ENCODE measurements at regions not wholly inside any gene's neighbourhood (a gene's known extent, or its start where the extent isn't known, plus 50 kb on each side); places are given as distances from the start of the nearest gene placed in this dataset.
"Not testable (repeated sequence)": the region's sequence is repeated elsewhere in the genome, so short reads cannot be mapped to it uniquely, and the experiment has no call there.

DNA sequence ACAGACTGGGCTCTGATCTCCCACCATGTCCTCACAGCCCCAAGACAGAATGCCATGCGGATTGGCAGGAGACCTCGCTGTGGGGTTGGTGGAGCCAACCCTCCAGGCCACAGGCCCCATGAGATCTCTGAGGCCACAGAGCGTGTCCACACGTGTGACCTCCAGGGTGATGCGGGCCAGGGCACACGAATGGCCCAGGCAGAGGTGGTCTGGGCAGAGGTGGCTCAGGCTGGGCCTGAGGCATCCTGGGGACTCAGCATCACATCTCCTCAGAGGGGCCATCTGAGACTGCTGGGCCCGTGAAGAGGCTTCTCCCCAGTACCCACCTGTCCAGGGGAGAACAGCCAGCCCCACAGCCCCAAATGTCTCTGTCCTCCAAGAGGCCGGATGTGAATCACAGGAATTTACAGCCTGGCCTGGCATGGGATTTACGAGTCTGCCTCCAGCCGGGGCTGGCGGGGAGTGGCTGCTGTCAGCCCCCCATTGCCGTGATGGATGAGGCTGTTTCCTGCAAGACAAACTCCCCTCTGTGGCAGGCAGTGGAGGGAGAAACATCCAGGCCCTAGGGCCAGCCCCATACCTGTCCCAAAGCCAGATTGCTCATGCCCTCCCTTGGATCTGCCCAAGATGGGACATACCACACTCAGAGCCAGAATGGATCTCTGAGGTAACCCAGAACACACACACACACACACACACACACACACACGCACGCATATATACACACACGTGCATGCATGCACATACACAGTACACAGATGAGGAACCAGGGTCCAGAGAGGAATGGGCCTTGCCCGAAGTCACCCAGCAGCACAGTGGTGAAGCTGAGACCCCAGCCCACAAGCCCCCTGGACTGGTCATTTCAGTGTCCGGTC, 208.3 kb downstream of the TBC1D2B start:
- no peak for DNase-seq
- H3K27me3 Mint-ChIP-seq = no peaks in the 10 kb centered on the region
- no peak overlapping the region for H3K27ac ChIP-seq (ENCODE audit: low read depth, low read length)
- no peaks in the 10 kb centered on the region for H3K9me3 Mint-ChIP-seq
- no peaks in the 10 kb centered on the region for H3K9me3 ChIP-seq (ENCODE audit: low read length)
- H3K4me3 ChIP-seq (ENCODE audit: low read length) = no peak overlapping the region
- H3K4me1 Mint-ChIP-seq = no peaks in the 10 kb centered on the region
- POLR2A ChIA-PET = no interaction called here
- CTCF ChIA-PET = no interaction called here
- H3K36me3 Mint-ChIP-seq = no peaks in the 10 kb centered on the region
- no peaks in the 10 kb centered on the region for H3K27me3 ChIP-seq (ENCODE audit: insufficient read depth, low read length, poor library complexity, severe bottlenecking)
- H3K4me1 ChIP-seq (ENCODE audit: insufficient read depth, low read length) = no peaks in the 10 kb centered on the region
- no peak overlapping the region for H3K4me3 Mint-ChIP-seq
- H3K36me3 ChIP-seq (ENCODE audit: insufficient read depth, low read length) = no peaks in the 10 kb centered on the region
- H3K27ac Mint-ChIP-seq = no peak overlapping the region

DNA sequence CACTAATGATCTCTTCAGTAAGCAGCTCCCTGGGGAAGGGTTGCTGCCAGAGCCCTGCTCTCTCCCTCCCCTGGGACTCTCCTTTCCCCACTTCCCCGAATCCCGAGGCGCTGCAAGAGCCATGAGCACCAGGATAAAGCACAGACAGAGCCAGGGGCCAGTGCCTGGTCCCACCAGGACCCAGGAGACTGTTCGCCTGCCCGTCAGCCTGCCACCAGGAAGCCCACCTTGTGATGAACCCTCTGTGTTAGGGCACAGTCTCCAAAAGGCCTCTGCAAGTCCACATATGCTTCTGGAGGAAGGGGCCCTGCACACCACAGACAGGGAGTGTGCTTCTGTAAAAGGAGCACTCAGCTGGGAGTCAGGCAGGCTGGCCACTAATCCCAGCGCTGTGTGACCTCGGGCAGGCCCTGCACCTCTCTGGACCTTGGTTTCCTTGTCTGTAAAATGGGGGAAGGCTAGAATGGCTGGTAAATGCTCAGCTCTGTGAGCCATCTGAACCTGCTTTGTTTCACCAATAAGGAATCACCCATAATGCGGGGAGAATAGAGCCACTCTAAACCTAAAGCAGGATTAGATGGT, 209.4 kb downstream of the TBC1D2B start:
- H3K4me1 ChIP-seq (ENCODE audit: insufficient read depth, low read length); H3K36me3 Mint-ChIP-seq; H3K4me1 Mint-ChIP-seq; H3K9me3 Mint-ChIP-seq; H3K36me3 ChIP-seq (ENCODE audit: insufficient read depth, low read length); H3K27me3 ChIP-seq (ENCODE audit: insufficient read depth, low read length, poor library complexity, severe bottlenecking); CTCF ChIA-PET; H3K4me3 ChIP-seq (ENCODE audit: low read length); H3K27ac Mint-ChIP-seq; H3K27ac ChIP-seq (ENCODE audit: low read depth, low read length); POLR2A ChIA-PET; H3K4me3 Mint-ChIP-seq; DNase-seq; H3K27me3 Mint-ChIP-seq; H3K9me3 ChIP-seq (ENCODE audit: low read length): not testable (repeated sequence)

DNA sequence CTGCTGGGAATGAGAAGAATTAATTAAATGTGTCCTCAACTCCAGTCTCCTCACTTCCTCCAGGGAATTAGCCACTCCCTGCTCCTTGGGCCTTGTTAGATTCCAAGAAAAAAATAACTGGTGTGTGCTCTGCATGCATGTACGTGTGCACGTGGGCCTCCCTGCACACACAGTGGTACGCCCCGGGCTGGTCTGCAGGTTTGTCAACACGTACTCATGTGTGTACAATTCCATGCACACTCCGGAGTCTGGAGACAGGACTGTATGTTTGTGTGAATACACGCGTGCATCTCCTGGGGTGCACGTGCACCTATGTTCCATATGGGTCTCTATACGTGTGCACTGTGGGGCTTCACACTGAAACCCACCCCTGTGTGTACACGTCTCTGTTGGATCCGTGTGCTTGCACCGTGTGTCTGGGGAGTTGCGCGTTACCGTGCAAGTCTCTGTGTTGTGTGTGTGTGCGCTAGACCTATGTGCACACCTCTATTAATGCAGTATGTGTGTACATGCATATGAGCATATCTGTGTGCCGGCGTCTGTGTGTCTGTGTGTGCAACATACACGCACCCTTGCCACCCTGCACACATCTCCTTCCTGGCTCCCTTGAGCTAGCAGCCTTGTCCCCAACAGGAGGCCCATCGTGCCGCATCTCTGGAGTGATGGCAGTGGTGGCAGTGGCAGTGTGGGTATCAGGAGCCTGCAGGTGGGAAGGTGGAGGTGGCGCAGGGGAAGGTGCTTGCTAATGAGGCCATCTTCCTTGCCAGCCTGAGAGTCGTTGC, 210.1 kb downstream of the TBC1D2B start:
- Histone ChIP-seq H3K4me1 (ENCODE audit: insufficient read depth, low read length) (no peaks in the 10 kb centered on the region), H3K36me3 (ENCODE audit: insufficient read depth, low read length) (no peaks in the 10 kb centered on the region), H3K4me3 (ENCODE audit: low read length) (no peak overlapping the region), H3K9me3 (ENCODE audit: low read length) (no peaks in the 10 kb centered on the region), H3K27me3 (ENCODE audit: insufficient read depth, low read length, poor library complexity, severe bottlenecking) (no peaks in the 10 kb centered on the region), H3K27ac (ENCODE audit: low read depth, low read length) (no peak overlapping the region)
- CTCF ChIA-PET = no interaction called here
- Mint-ChIP-seq H3K27ac (no peak overlapping the region), H3K9me3 (no peaks in the 10 kb centered on the region), H3K4me1 (no peaks in the 10 kb centered on the region), H3K36me3 (no peaks in the 10 kb centered on the region), H3K4me3 (no peak overlapping the region), H3K27me3 (peaks cover 1 to 4% of the 10 kb centered on the region in 2 donors)
- POLR2A ChIA-PET = no interaction called here
- no peak for DNase-seq

DNA sequence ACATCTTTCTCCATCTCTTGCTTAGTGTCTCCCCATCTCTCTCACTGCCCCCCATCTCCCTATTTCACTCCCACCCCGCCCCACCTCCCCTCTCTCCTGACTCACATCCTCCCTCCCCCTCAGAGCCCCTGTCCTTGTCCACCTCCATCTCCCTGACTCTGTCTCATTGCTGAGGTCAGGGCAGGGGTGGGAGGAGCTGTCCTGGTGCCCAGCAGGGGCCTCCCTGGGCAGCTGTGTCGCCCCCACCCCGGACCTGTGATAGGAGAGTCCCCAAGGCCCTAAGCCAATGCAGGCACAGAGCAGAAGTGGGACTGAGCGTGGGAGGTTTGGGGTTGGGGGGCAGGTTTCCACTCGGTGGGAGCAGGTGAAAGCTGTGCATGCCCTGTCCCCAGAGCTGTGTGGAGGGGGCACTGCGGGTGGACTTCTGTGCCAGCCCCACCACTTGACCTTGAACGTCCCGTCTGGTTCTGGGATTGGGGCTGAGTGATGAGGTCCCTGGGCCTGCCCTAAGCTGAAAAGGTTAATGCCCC, 210.8 kb downstream of the TBC1D2B start:
- Histone ChIP-seq H3K4me3 (ENCODE audit: low read length) (no peak overlapping the region), H3K4me1 (ENCODE audit: insufficient read depth, low read length) (no peaks in the 10 kb centered on the region), H3K9me3 (ENCODE audit: low read length) (no peaks in the 10 kb centered on the region), H3K27me3 (ENCODE audit: insufficient read depth, low read length, poor library complexity, severe bottlenecking) (no peaks in the 10 kb centered on the region), H3K27ac (ENCODE audit: low read depth, low read length) (no peak overlapping the region), H3K36me3 (ENCODE audit: insufficient read depth, low read length) (no peaks in the 10 kb centered on the region)
- POLR2A ChIA-PET = no interaction called here
- Mint-ChIP-seq H3K27ac (no peak overlapping the region), H3K4me1 (no peaks in the 10 kb centered on the region), H3K36me3 (no peaks in the 10 kb centered on the region), H3K4me3 (no peak overlapping the region), H3K9me3 (no peaks in the 10 kb centered on the region), H3K27me3 (peaks cover 3 to 4% of the 10 kb centered on the region in 2 donors)
- CTCF ChIA-PET = no interaction called here
- no peak for DNase-seq

DNA sequence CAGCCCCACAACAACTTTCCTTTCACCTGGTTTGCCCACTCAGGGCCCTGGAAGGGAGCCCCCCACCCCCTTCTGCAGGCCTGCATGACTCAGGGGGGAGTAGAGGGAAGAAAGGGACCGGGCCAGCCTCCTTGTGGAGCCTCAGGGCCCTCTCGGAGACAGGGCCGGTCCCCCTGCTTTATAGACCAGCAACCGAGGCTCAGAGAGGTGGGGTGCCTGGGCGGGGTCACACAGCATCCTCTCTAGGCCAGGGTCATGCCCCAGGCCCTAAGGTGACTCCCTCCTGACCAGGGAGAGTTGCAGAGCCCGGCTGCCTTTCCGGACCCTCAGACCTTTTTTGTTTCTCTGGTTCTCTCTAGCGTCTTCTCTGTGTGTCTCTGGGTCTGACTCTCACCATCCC, 211.3 kb downstream of the TBC1D2B start:
- no peak overlapping the region for H3K4me3 ChIP-seq (ENCODE audit: low read length)
- CTCF ChIA-PET = no interaction called here
- no peaks in the 10 kb centered on the region for H3K9me3 Mint-ChIP-seq
- no peaks in the 10 kb centered on the region for H3K27me3 ChIP-seq (ENCODE audit: insufficient read depth, low read length, poor library complexity, severe bottlenecking)
- no peaks in the 10 kb centered on the region for H3K36me3 ChIP-seq (ENCODE audit: insufficient read depth, low read length)
- H3K36me3 Mint-ChIP-seq = no peaks in the 10 kb centered on the region
- no peak overlapping the region for H3K4me3 Mint-ChIP-seq
- H3K4me1 ChIP-seq (ENCODE audit: insufficient read depth, low read length) = no peaks in the 10 kb centered on the region
- no peaks in the 10 kb centered on the region for H3K4me1 Mint-ChIP-seq
- POLR2A ChIA-PET = no interaction called here
- no peak for DNase-seq
- no peak overlapping the region for H3K27ac ChIP-seq (ENCODE audit: low read depth, low read length)
- no peaks in the 10 kb centered on the region for H3K9me3 ChIP-seq (ENCODE audit: low read length)
- H3K27me3 Mint-ChIP-seq = peaks cover 3 to 4% of the 10 kb centered on the region in 2 donors
- H3K27ac Mint-ChIP-seq = no peak overlapping the region

DNA sequence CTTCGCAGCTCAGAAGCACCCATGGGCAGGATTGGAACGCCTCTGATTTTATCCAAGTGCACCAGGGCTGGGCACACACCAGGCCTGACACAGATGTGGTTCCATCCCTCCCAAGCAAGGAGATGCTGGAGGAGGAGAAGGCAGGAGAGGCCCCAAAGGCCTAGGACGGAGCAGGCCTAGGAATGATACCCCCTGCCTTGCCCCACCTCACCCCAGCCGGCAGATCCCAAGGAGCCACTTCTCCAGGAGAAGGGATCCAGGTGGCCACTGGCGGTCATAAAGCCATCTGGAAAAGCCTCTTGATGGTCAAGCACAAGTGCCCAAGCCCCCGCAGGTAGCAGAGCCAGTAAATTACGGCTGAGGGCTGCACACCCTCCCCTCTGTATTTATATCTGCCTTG, 211.8 kb downstream of the TBC1D2B start:
- DNase-seq = no peak
- POLR2A ChIA-PET = no interaction called here
- no peaks in the 10 kb centered on the region for H3K36me3 Mint-ChIP-seq

DNA sequence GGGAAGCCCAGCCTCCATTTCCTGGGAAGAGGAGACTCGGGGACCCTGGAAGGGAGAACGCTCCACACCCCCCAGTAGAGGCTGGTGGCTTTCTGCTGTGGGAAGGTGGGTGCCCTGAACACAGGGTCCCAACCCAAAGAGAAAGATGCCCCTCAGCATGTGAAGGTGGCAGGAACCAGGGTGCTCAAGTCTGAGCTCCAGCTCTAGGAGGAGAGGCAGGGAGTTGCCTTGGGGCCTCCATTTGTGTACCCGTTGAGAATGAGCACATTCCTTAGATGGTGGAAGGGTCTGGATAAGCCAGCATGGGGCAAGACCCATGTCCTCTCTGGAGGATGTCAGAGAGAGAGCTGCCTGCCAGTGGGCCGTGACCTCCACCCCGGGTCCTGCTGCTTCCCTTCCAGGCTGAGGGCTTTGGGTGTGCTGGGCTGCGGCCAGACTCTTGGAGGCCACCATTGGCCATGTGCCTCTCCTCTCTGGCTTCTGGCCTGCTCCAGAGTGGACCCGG, 212.4 kb downstream of the TBC1D2B start:
- peaks cover 3 to 8% of the 10 kb centered on the region in 2 donors for H3K27me3 Mint-ChIP-seq
- POLR2A ChIA-PET = no interaction called here
- no peaks in the 10 kb centered on the region for H3K36me3 Mint-ChIP-seq

More for the DNA sequence above, 211.8 kb downstream of the TBC1D2B start:
- H3K27ac Mint-ChIP-seq = no peak overlapping the region
- H3K4me3 ChIP-seq (ENCODE audit: low read length) = no peak overlapping the region
- no peaks in the 10 kb centered on the region for H3K4me1 ChIP-seq (ENCODE audit: insufficient read depth, low read length)
- no peaks in the 10 kb centered on the region for H3K27me3 ChIP-seq (ENCODE audit: insufficient read depth, low read length, poor library complexity, severe bottlenecking)
- CTCF ChIA-PET = no interaction called here
- H3K27me3 Mint-ChIP-seq = peaks cover 3 to 6% of the 10 kb centered on the region in 2 donors
- H3K27ac ChIP-seq (ENCODE audit: low read depth, low read length) = no peak overlapping the region
- H3K4me1 Mint-ChIP-seq = no peaks in the 10 kb centered on the region
- no peaks in the 10 kb centered on the region for H3K9me3 ChIP-seq (ENCODE audit: low read length)
- no peaks in the 10 kb centered on the region for H3K9me3 Mint-ChIP-seq
- no peak overlapping the region for H3K4me3 Mint-ChIP-seq
- H3K36me3 ChIP-seq (ENCODE audit: insufficient read depth, low read length) = no peaks in the 10 kb centered on the region

More for the DNA sequence above, 212.4 kb downstream of the TBC1D2B start:
- Histone ChIP-seq H3K27ac (ENCODE audit: low read depth, low read length) (no peak overlapping the region), H3K4me3 (ENCODE audit: low read length) (no peak overlapping the region), H3K9me3 (ENCODE audit: low read length) (no peaks in the 10 kb centered on the region), H3K4me1 (ENCODE audit: insufficient read depth, low read length) (no peaks in the 10 kb centered on the region), H3K36me3 (ENCODE audit: insufficient read depth, low read length) (no peaks in the 10 kb centered on the region), H3K27me3 (ENCODE audit: insufficient read depth, low read length, poor library complexity, severe bottlenecking) (no peaks in the 10 kb centered on the region)
- no peaks in the 10 kb centered on the region for H3K4me1 Mint-ChIP-seq
- no peak overlapping the region for H3K4me3 Mint-ChIP-seq
- CTCF ChIA-PET = no interaction called here
- H3K9me3 Mint-ChIP-seq = no peaks in the 10 kb centered on the region
- no peak overlapping the region for H3K27ac Mint-ChIP-seq
- DNase-seq = no peak

Measured in CD8-positive, alpha-beta memory T cell (primary cell).